ENCODE measurements at regions not wholly inside any gene's neighbourhood (a gene's known extent, or its start where the extent isn't known, plus 50 kb on each side); places are given as distances from the start of the nearest gene placed in this dataset.

- TF ChIP-seq, protein P1, sequence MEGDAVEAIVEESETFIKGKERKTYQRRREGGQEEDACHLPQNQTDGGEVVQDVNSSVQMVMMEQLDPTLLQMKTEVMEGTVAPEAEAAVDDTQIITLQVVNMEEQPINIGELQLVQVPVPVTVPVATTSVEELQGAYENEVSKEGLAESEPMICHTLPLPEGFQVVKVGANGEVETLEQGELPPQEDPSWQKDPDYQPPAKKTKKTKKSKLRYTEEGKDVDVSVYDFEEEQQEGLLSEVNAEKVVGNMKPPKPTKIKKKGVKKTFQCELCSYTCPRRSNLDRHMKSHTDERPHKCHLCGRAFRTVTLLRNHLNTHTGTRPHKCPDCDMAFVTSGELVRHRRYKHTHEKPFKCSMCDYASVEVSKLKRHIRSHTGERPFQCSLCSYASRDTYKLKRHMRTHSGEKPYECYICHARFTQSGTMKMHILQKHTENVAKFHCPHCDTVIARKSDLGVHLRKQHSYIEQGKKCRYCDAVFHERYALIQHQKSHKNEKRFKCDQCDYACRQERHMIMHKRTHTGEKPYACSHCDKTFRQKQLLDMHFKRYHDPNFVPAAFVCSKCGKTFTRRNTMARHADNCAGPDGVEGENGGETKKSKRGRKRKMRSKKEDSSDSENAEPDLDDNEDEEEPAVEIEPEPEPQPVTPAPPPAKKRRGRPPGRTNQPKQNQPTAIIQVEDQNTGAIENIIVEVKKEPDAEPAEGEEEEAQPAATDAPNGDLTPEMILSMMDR (IDR thresholded peaks at IDR 0.05) = no peak
- Histone ChIP-seq H3K9me3 (no peaks in the 10 kb centered on the region), H3K4me3 (no peak overlapping the region), H3K36me3 (ENCODE audit: low read depth) (no peaks in the 10 kb centered on the region), H3K4me1 (ENCODE audit: low read depth) (no peaks in the 10 kb centered on the region)
- DNase-seq = no peak
- ATAC-seq = no peak
- intact Hi-C loops (cut with DNase I, micrococcal nuclease) = no loop called here
These were observed 193.0 kb upstream of the GOLIM4 start for GRCh38 chr3:168288511-168289401.

DNA sequence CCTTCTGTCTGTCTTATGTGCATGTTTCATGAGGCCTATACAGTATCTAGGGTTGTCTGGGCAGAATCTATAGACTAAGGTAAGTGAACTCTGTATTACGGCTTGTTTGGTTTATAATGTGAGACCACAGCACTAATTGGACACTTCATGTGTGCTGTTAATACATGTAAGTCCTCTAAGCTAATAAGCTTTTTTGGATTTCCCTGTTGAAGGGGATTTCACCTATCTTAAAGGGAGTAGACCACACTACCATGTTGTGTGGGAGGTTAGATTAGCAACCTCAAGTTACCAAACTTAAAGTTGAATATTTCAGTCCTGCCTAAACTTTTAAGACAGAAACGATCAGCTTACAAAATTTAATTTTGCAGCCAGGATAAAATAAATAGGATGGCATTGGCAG lies 189.8 kb upstream of the GOLIM4 start:
- TF ChIP-seq, protein P1 (IDR thresholded peaks at IDR 0.05) = no peak

DNA sequence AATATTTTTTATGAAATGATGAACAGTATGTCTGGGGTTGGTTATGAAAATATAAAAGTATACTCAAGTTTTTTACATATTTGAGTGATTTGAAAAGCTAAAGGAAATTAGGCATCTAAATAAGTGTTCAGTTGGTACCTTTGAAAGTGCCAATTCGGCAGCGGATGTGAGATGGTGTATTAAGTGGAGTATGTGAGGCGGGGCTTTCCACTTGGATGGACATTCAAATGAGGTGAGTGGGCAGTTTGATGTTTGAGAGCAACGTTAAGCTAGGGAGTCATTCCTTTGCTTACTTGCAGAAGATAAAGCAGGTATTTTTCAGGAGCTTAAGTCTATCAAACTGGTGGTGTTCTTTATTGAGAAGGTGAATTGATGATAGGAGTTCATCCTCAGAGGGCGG lies 189.0 kb upstream of the GOLIM4 start:
- no peak for DNase-seq
- no peak for ATAC-seq
- no peaks in the 10 kb centered on the region for H3K9me3 ChIP-seq

More for the DNA sequence above, 189.8 kb upstream of the GOLIM4 start:
- Histone ChIP-seq H3K4me3 (no peak overlapping the region), H3K9me3 (no peaks in the 10 kb centered on the region), H3K4me1 (ENCODE audit: low read depth) (no peaks in the 10 kb centered on the region), H3K36me3 (ENCODE audit: low read depth) (no peaks in the 10 kb centered on the region)
- intact Hi-C loops (cut with DNase I, micrococcal nuclease) = no loop called here
- DNase-seq = no peak
- ATAC-seq = no peak

DNA sequence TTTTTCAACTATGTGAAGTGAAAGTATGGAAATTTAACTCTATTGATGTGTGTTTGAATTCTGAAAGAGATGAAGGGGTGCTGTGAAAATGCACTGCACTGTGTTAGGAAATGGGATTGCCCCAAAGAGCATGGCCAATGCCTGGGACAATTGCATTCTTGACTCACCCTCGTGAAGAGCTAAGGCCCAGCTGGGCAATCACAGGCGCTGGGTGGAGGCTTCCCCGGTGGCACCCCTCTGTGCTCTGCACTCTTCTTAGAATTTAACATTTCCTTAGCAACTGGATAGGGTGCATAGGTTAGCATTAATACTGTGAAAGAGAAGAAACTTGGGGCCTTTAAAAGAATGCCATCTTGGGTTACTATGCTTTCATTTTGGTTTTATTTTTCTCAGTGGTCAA lies 179.9 kb upstream of the GOLIM4 start:
- ATAC-seq (no peak), DNase-seq (no peak)
- Histone ChIP-seq H3K36me3 (ENCODE audit: low read depth) (no peaks in the 10 kb centered on the region), H3K4me3 (no peak overlapping the region), H3K9me3 (no peaks in the 10 kb centered on the region), H3K4me1 (ENCODE audit: low read depth) (no peaks in the 10 kb centered on the region)
- TF ChIP-seq, protein P1 (IDR thresholded peaks at IDR 0.05) = no peak
- intact Hi-C loops (cut with DNase I, micrococcal nuclease) = no loop called here

More for the DNA sequence above, 189.0 kb upstream of the GOLIM4 start:
- Histone ChIP-seq H3K4me1 (ENCODE audit: low read depth) (no peaks in the 10 kb centered on the region), H3K36me3 (ENCODE audit: low read depth) (no peaks in the 10 kb centered on the region), H3K4me3 (no peak overlapping the region)
- TF ChIP-seq, protein P1 (IDR thresholded peaks at IDR 0.05) = no peak
- intact Hi-C loops (cut with DNase I, micrococcal nuclease) = no loop called here

DNA sequence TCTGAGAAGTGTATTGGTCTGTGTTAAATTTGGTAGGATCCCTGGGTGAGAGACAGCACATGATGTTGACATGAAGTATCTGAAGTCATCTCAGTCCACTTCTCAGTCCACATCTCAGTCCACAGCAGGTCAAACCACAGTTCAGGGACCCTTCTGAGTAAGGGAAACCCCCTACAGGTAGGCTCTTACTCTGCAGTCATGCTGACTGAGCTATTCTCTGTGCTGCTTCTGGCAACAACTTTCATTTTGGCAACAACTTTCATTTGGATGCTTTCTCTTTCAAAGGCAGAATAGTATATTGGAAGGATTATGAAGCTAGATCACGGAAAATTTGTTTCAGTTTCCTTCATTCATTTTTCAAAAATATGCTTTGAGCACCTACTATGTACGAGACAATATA lies 178.2 kb upstream of the GOLIM4 start:
- intact Hi-C loops (cut with DNase I, micrococcal nuclease) = no loop called here
- H3K9me3 ChIP-seq = no peaks in the 10 kb centered on the region
- TF ChIP-seq, protein P1 (IDR thresholded peaks at IDR 0.05) = no peak

More for the DNA sequence above, 178.2 kb upstream of the GOLIM4 start:
- no peak overlapping the region for H3K4me3 ChIP-seq
- H3K4me1 ChIP-seq (ENCODE audit: low read depth) = no peaks in the 10 kb centered on the region
- DNase-seq = no peak
- ATAC-seq = no peak
- no peaks in the 10 kb centered on the region for H3K36me3 ChIP-seq (ENCODE audit: low read depth)
